ENCODE measurements at regions not wholly inside any gene's neighbourhood (a gene's known extent, or its start where the extent isn't known, plus 50 kb on each side); places are given as distances from the start of the nearest gene placed in this dataset.

DNA sequence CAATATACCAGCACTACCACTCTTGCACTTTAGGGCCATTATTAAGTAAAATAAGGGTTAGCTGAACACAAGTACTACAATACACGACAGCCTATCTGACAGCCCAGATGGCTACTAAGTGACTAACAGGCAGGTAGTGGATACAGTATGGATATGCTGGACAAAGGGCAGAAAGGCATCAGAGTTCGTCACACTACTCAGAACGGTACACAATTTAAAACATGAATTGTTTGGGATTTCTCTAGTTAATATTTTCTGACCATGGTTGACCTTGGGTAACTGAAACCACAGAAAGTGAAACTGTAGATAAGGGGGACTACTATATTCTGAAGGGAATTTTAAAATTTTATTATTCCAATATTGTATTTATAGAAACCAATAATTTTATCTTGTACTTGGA is 101.3 kb upstream of the SKAP2 start:
- Mint-ChIP-seq H3K36me3 (ENCODE audit: low read depth) (peaks cover 2% of the 10 kb centered on the region), H3K9me3 (peaks cover 18% of the 10 kb centered on the region), H3K27me3 (ENCODE audit: low read depth, poor library complexity) (no peaks in the 10 kb centered on the region), H3K27ac (no peak overlapping the region), H3K4me3 (no peak overlapping the region), H3K4me1 (no peaks in the 10 kb centered on the region)
- TF ChIP-seq, protein P1, sequence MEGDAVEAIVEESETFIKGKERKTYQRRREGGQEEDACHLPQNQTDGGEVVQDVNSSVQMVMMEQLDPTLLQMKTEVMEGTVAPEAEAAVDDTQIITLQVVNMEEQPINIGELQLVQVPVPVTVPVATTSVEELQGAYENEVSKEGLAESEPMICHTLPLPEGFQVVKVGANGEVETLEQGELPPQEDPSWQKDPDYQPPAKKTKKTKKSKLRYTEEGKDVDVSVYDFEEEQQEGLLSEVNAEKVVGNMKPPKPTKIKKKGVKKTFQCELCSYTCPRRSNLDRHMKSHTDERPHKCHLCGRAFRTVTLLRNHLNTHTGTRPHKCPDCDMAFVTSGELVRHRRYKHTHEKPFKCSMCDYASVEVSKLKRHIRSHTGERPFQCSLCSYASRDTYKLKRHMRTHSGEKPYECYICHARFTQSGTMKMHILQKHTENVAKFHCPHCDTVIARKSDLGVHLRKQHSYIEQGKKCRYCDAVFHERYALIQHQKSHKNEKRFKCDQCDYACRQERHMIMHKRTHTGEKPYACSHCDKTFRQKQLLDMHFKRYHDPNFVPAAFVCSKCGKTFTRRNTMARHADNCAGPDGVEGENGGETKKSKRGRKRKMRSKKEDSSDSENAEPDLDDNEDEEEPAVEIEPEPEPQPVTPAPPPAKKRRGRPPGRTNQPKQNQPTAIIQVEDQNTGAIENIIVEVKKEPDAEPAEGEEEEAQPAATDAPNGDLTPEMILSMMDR (IDR thresholded peaks at IDR 0.05): no peak
- no peak for DNase-seq

DNA sequence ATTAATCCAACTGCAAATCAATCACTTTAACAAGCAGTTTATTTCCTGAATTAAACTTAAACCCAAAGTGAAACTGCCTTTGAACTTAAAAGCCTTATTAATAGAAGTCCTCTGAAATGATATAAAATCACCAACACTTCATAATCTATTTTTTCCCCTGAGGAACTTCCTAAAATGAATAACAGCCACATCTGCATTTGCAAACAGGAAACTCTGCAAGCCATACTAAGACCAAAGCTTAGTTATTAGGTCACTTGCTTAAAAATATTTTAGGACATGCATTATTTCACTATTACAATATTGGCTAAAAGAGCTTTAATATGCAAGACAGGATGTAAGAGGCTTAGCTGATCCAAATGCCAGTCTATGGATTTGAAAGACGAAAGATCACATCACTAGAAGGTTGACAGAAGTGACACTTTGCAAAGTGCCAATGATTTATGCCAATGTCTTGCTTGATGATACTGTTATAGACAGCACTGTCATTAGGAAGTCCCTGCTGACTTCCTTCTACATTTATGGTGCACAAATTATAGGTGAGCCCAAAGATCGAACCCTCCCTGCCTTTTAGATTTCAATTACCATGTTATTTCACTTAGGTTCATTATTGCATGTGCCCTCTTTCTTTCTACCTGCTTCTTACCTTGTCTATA is 99.9 kb upstream of the SKAP2 start:
- Mint-ChIP-seq H3K27ac (no peak overlapping the region), H3K4me1 (no peaks in the 10 kb centered on the region), H3K27me3 (ENCODE audit: low read depth, poor library complexity) (peaks cover 4% of the 10 kb centered on the region), H3K36me3 (ENCODE audit: low read depth) (no peaks in the 10 kb centered on the region), H3K9me3 (peaks cover 4% of the 10 kb centered on the region), H3K4me3 (no peak overlapping the region)
- TF ChIP-seq, protein P1 (IDR thresholded peaks at IDR 0.05): no peak
- no peak for DNase-seq

DNA sequence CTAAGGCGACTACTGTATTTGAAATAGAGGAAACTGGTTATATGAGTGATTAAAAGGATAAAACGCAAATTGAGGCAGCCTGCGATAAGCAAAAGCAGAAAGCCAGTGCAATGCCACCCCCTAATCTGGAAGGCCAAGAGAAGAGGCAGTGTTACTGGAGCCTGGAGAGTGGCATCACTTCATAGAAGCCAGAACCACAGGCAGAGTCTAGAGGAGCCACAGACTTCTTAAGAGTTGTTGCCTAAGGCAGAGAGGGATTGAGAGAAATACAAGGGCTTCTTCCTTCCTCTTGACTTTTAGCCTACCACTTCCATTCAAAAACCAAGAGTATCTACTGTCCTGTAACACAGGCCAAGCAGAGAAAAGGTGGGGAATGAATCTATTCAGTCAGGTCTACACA is 94.9 kb upstream of the SKAP2 start:
- Mint-ChIP-seq H3K27ac (peak overlapping the region; percentile 8), H3K4me1 (peaks cover 9% of the 10 kb centered on the region), H3K27me3 (ENCODE audit: low read depth, poor library complexity) (peaks cover 4% of the 10 kb centered on the region), H3K4me3 (no peak overlapping the region), H3K9me3 (no peaks in the 10 kb centered on the region), H3K36me3 (ENCODE audit: low read depth) (no peaks in the 10 kb centered on the region)
- DNase-seq: no peak
- TF ChIP-seq, protein P1 (IDR thresholded peaks at IDR 0.05): no peak

DNA sequence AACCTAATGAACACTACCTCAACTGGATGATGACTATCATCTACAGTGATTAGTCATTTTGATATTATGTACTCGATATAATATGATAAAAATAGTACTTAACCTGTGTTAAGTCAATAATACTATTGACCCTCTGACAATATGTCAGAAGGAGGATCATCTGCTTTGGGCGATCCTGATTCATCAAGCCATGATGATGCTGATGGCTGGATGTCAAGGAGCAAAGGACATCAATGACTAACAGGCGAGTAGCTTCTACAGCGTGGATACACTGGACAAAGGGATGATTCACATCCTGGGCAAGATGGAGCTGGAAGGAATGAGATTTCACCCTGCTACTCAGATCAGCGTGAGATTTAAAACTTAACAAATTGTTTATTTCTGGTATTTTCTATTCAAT is 94.4 kb upstream of the SKAP2 start:
- peaks cover 9% of the 10 kb centered on the region for H3K4me1 Mint-ChIP-seq
- H3K27ac Mint-ChIP-seq: peak overlapping the region; percentile 53
- DNase-seq: no peak
- H3K4me3 Mint-ChIP-seq: no peak overlapping the region
- TF ChIP-seq, protein P1 (IDR thresholded peaks at IDR 0.05): no peak
- H3K9me3 Mint-ChIP-seq: no peaks in the 10 kb centered on the region
- H3K27me3 Mint-ChIP-seq (ENCODE audit: low read depth, poor library complexity): peaks cover 4% of the 10 kb centered on the region
- no peaks in the 10 kb centered on the region for H3K36me3 Mint-ChIP-seq (ENCODE audit: low read depth)

DNA sequence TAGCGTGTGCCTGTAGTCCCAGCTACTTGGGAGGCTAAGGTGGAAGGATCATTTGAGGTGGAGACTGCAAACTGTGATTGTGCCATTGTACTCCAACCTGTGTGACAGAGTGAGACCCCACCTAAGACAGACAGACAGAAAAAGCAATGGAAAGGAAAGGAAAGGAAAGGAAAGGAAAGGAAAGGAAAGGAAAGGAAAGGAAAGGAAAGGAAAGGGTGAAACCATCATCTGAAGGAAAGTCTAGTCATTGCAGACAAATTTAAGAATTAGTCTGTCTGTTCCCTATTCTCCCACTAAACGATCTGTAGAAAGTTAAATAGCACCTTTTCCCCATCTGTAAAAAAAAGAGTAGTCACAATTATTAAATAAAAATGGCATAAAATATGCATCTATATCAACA is 91.1 kb upstream of the SKAP2 start:
- Mint-ChIP-seq H3K27ac (no peak overlapping the region), H3K36me3 (ENCODE audit: low read depth) (no peaks in the 10 kb centered on the region), H3K9me3 (no peaks in the 10 kb centered on the region), H3K4me1 (peaks cover 9% of the 10 kb centered on the region), H3K27me3 (ENCODE audit: low read depth, poor library complexity) (peaks cover 4% of the 10 kb centered on the region), H3K4me3 (no peak overlapping the region)
- no peak for DNase-seq
- TF ChIP-seq, protein P1 (IDR thresholded peaks at IDR 0.05): no peak

DNA sequence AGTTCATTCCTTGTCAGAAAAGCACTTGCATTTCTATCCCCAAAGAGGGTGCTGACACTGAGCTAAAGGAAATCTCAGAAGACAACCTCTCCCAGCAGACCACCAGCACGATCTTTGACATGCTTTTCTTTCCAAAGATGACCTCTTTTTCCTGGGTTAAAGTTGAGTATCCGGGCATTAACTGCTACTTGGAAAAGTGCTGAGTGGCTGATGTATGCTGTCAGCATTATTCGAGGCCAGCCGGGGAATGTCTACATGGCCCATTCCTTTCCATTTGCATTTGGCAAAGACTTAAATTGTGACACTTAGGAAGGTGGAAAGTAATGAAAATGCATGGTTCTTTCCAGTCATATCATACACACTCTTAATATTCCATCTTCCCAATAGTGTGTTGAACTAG is 90.6 kb upstream of the SKAP2 start:
- TF ChIP-seq, protein P1 (IDR thresholded peaks at IDR 0.05): no peak
- H3K27ac Mint-ChIP-seq: no peak overlapping the region
- H3K36me3 Mint-ChIP-seq (ENCODE audit: low read depth): no peaks in the 10 kb centered on the region
- no peaks in the 10 kb centered on the region for H3K9me3 Mint-ChIP-seq
- no peak for DNase-seq
- H3K4me3 Mint-ChIP-seq: no peak overlapping the region
- peaks cover 11% of the 10 kb centered on the region for H3K4me1 Mint-ChIP-seq
- H3K27me3 Mint-ChIP-seq (ENCODE audit: low read depth, poor library complexity): peaks cover 4% of the 10 kb centered on the region

All from nephron progenitor cell (in vitro differentiated cells).